DND-41 (cell line): ENCODE measurements at regions not wholly inside any gene's neighbourhood (a gene's known extent, or its start where the extent isn't known, plus 50 kb on each side); places are given as distances from the start of the nearest gene placed in this dataset.

ENCODE experiments used
- EZH2 ChIP-seq: IDR thresholded peaks from 3 replicates; pipeline ENCODE4 v1.6.1; 2012; ENCODE audit warnings: borderline replicate concordance, low read depth, mild to moderate bottlenecking, moderate library complexity, low read length, inconsistent platforms; ENCODE audit not compliant: severe bottlenecking
- TF ChIP-seq, protein P1 (sequence below): IDR thresholded peaks from 2 replicates; pipeline ENCODE4 v1.5.1; 2012; ENCODE audit warnings: borderline replicate concordance, low read length, moderate library complexity, mild to moderate bottlenecking; ENCODE audit not compliant: poor library complexity, severe bottlenecking; ENCODE audit errors: extremely low read depth

GRCh38 chrX:118205421-118206395 is 89.1 kb upstream of the KLHL13 start:
- TF ChIP-seq, protein P1, sequence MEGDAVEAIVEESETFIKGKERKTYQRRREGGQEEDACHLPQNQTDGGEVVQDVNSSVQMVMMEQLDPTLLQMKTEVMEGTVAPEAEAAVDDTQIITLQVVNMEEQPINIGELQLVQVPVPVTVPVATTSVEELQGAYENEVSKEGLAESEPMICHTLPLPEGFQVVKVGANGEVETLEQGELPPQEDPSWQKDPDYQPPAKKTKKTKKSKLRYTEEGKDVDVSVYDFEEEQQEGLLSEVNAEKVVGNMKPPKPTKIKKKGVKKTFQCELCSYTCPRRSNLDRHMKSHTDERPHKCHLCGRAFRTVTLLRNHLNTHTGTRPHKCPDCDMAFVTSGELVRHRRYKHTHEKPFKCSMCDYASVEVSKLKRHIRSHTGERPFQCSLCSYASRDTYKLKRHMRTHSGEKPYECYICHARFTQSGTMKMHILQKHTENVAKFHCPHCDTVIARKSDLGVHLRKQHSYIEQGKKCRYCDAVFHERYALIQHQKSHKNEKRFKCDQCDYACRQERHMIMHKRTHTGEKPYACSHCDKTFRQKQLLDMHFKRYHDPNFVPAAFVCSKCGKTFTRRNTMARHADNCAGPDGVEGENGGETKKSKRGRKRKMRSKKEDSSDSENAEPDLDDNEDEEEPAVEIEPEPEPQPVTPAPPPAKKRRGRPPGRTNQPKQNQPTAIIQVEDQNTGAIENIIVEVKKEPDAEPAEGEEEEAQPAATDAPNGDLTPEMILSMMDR = no peak
- no peak for TF ChIP-seq EZH2
